ENCODE measurements at regions not wholly inside any gene's neighbourhood (a gene's known extent, or its start where the extent isn't known, plus 50 kb on each side); places are given as distances from the start of the nearest gene placed in this dataset.

GRCh38 chr20:24813080-24813479 is 136.0 kb upstream of the CST7 start:
- H3K4me3 Mint-ChIP-seq = no peak overlapping the region
- no peaks in the 10 kb centered on the region for H3K4me1 Mint-ChIP-seq
- no peak overlapping the region for H3K27ac Mint-ChIP-seq (ENCODE audit: unreplicated experiment)
- H3K9me3 Mint-ChIP-seq = no peaks in the 10 kb centered on the region
- DNase-seq (ENCODE audit: low read depth, low spot score) = no peak
- no peaks in the 10 kb centered on the region for H3K36me3 Mint-ChIP-seq (ENCODE audit: low read depth)
- H3K27me3 Mint-ChIP-seq (ENCODE audit: low read depth) = no peaks in the 10 kb centered on the region
- TF ChIP-seq CTCF (conservative IDR thresholded peaks at IDR 0.05) = no peak

DNA sequence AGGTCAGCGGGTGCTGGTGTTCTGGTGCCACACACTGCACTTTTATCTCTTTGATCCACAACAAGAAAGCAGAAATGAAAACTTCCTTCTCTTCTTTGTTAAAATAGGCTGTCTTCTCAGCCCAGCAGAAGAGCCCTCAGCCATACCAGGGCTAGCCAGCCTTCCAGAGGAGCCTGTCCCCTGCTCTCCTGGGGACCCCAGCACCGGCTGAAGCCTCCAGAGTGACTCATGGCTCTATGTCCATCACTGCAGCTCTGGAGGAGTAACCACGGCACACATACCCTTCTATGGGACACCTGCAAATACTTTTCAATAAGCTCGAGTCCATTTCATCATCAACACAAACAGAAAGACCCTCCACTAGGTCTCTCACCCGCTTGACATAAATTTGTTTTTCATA is 135.6 kb upstream of the CST7 start:
- Mint-ChIP-seq H3K27ac (ENCODE audit: unreplicated experiment) (no peak overlapping the region), H3K9me3 (no peaks in the 10 kb centered on the region)

GRCh38 chr20:24813936-24814335 is 135.1 kb upstream of the CST7 start:
- no peaks in the 10 kb centered on the region for H3K27me3 Mint-ChIP-seq (ENCODE audit: low read depth)
- H3K4me1 Mint-ChIP-seq = no peaks in the 10 kb centered on the region
- H3K27ac Mint-ChIP-seq (ENCODE audit: unreplicated experiment) = no peak overlapping the region
- H3K36me3 Mint-ChIP-seq (ENCODE audit: low read depth) = no peaks in the 10 kb centered on the region
- no peak overlapping the region for H3K4me3 Mint-ChIP-seq
- no peak for TF ChIP-seq CTCF (conservative IDR thresholded peaks at IDR 0.05)
- no peaks in the 10 kb centered on the region for H3K9me3 Mint-ChIP-seq
- no peak for DNase-seq (ENCODE audit: low read depth, low spot score)

More for the DNA sequence above, 135.6 kb upstream of the CST7 start:
- H3K4me3 Mint-ChIP-seq = no peak overlapping the region
- no peaks in the 10 kb centered on the region for H3K27me3 Mint-ChIP-seq (ENCODE audit: low read depth)
- no peaks in the 10 kb centered on the region for H3K4me1 Mint-ChIP-seq
- no peak for DNase-seq (ENCODE audit: low read depth, low spot score)
- H3K36me3 Mint-ChIP-seq (ENCODE audit: low read depth) = no peaks in the 10 kb centered on the region
- TF ChIP-seq CTCF (conservative IDR thresholded peaks at IDR 0.05) = no peak

GRCh38 chr20:24814556-24815195 is 134.4 kb upstream of the CST7 start:
- DNase-seq (ENCODE audit: low read depth, low spot score) = no peak
- peak overlapping the region; percentile 27 for H3K27ac Mint-ChIP-seq (ENCODE audit: unreplicated experiment)
- no peaks in the 10 kb centered on the region for H3K27me3 Mint-ChIP-seq (ENCODE audit: low read depth)
- H3K36me3 Mint-ChIP-seq (ENCODE audit: low read depth) = no peaks in the 10 kb centered on the region
- no peaks in the 10 kb centered on the region for H3K4me1 Mint-ChIP-seq
- H3K9me3 Mint-ChIP-seq = no peaks in the 10 kb centered on the region
- H3K4me3 Mint-ChIP-seq = no peak overlapping the region
- TF ChIP-seq CTCF (conservative IDR thresholded peaks at IDR 0.05) = no peak

GRCh38 chr20:24815196-24815815 is 133.8 kb upstream of the CST7 start:
- no peaks in the 10 kb centered on the region for H3K27me3 Mint-ChIP-seq (ENCODE audit: low read depth)
- no peaks in the 10 kb centered on the region for H3K4me1 Mint-ChIP-seq
- no peak for DNase-seq (ENCODE audit: low read depth, low spot score)
- no peaks in the 10 kb centered on the region for H3K36me3 Mint-ChIP-seq (ENCODE audit: low read depth)
- H3K4me3 Mint-ChIP-seq = no peak overlapping the region
- TF ChIP-seq CTCF (conservative IDR thresholded peaks at IDR 0.05) = no peak
- no peak overlapping the region for H3K27ac Mint-ChIP-seq (ENCODE audit: unreplicated experiment)
- no peaks in the 10 kb centered on the region for H3K9me3 Mint-ChIP-seq
